Kidney epithelial cell (primary cell): ENCODE measurements at regions not wholly inside any gene's neighbourhood (a gene's known extent, or its start where the extent isn't known, plus 50 kb on each side); places are given as distances from the start of the nearest gene placed in this dataset.

Experiments
- DNase-seq: peaks from one replicate; pipeline ENCODE4 v3.0.0-alpha.2; 2010; ENCODE audit warnings: low read depth
- H3K27me3 ChIP-seq: 2 replicates; pipeline ENCODE4 v1.6.0; 2011; ENCODE audit warnings: low read length; ENCODE audit not compliant: control insufficient read depth, insufficient read depth
- H3K36me3 ChIP-seq: 2 replicates; pipeline ENCODE4 v1.5.1; 2011; ENCODE audit warnings: low read length; ENCODE audit not compliant: control insufficient read depth, insufficient read depth
- H3K4me3 ChIP-seq: 2 replicates; pipeline ENCODE4 v1.5.1; 2011; ENCODE audit warnings: low read depth, mild to moderate bottlenecking, control low read depth, low read length
- CTCF ChIP-seq: IDR thresholded peaks from 2 replicates; pipeline ENCODE4 v1.5.1; 2011; ENCODE audit warnings: mild to moderate bottlenecking, moderate library complexity, low read length, control low read depth, inconsistent platforms; ENCODE audit not compliant: insufficient read depth, poor library complexity, severe bottlenecking

DNA sequence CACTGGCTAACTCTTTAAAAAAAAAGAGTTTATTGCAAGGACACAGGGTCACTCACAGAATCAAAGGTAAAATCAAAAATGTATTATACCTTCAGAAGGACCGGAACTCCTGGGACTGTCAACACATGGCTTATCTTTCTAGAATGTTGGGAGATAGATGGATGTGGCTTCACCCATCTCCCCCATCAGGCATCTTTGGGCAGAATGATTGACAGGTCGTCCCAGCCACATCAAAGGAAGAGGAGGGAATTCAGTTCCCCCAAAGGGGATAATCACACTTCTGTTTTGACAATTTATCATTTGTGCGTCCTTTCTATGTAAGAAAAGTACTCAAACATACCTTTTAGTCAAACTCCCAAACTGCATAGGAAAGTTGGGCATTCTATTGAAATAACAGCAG lies 228.6 kb upstream of the CDH5 start:
- Histone ChIP-seq H3K27me3 (no peaks in the 10 kb centered on the region), H3K36me3 (no peaks in the 10 kb centered on the region), H3K4me3 (no peak overlapping the region)
- TF ChIP-seq CTCF: no peak
- no peak for DNase-seq

GRCh38 chr16:66136841-66137240 lies 229.7 kb upstream of the CDH5 start:
- Histone ChIP-seq H3K36me3 (no peaks in the 10 kb centered on the region), H3K27me3 (no peaks in the 10 kb centered on the region), H3K4me3 (no peak overlapping the region)
- no peak for DNase-seq
- no peak for TF ChIP-seq CTCF

GRCh38 chr16:66135838-66136237 lies 230.7 kb upstream of the CDH5 start:
- no peaks in the 10 kb centered on the region for H3K36me3 ChIP-seq
- H3K27me3 ChIP-seq: no peaks in the 10 kb centered on the region
- TF ChIP-seq CTCF: no peak
- H3K4me3 ChIP-seq: no peak overlapping the region
- DNase-seq: no peak

- no peaks in the 10 kb centered on the region for H3K36me3 ChIP-seq
- no peak overlapping the region for H3K4me3 ChIP-seq
- TF ChIP-seq CTCF: no peak
- H3K27me3 ChIP-seq: no peaks in the 10 kb centered on the region
- DNase-seq: no peak
These were observed 231.1 kb upstream of the CDH5 start for GRCh38 chr16:66135421-66135831.

DNA sequence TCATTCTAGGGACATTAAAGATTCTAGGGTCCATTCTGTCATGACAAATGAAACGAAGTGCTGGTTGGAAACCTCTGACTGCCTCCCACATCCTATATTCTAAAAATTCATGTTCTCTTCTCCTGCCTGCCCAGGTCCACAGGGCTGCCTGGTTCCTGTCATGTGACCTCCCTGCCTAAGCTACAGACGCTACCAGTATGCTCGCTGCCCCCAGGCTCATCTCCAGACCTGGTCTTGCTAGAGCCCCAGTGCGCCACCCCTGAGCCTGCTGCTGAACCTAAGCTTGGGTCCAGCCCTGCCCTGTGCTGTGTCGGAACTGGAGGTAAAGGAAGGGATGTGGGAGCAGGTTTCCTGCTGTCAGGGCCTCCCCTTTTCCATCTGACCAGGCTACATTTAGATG lies 231.6 kb upstream of the CDH5 start:
- no peak for TF ChIP-seq CTCF
- DNase-seq: no peak
- no peaks in the 10 kb centered on the region for H3K36me3 ChIP-seq
- no peaks in the 10 kb centered on the region for H3K27me3 ChIP-seq
- no peak overlapping the region for H3K4me3 ChIP-seq

GRCh38 chr16:66133643-66134338 lies 232.7 kb upstream of the CDH5 start:
- Histone ChIP-seq H3K4me3 (no peak overlapping the region), H3K27me3 (no peaks in the 10 kb centered on the region), H3K36me3 (no peaks in the 10 kb centered on the region)
- no peak for TF ChIP-seq CTCF
- no peak for DNase-seq
